Type B pancreatic cell (in vitro differentiated cells): ENCODE measurements at regions not wholly inside any gene's neighbourhood (a gene's known extent, or its start where the extent isn't known, plus 50 kb on each side); places are given as distances from the start of the nearest gene placed in this dataset.

Experiments used
- DNase-seq: peaks from one replicate; pipeline ENCODE4 v3.0.0; 2021; ENCODE audit warnings: mixed read lengths; ENCODE audit not compliant: unreplicated experiment; ENCODE audit errors: extremely low spot score
- H3K27ac Mint-ChIP-seq: 2 replicates; pipeline ENCODE4 v1.8.0; 2021; ENCODE audit warnings: mild to moderate bottlenecking, mixed read lengths
- H3K27me3 Mint-ChIP-seq: 2 replicates; pipeline ENCODE4 v1.8.0; 2021; ENCODE audit warnings: mixed read lengths
- H3K36me3 Mint-ChIP-seq: 2 replicates; pipeline ENCODE4 v1.8.0; 2021; ENCODE audit warnings: mixed read lengths
- H3K4me1 Mint-ChIP-seq: one replicate; pipeline ENCODE4 v1.8.0; 2021; ENCODE audit warnings: mixed read lengths; ENCODE audit not compliant: unreplicated experiment
- H3K4me3 Mint-ChIP-seq: 2 replicates; pipeline ENCODE4 v1.8.0; 2021; ENCODE audit warnings: mild to moderate bottlenecking, mixed read lengths
- H3K9me3 Mint-ChIP-seq: 2 replicates; pipeline ENCODE4 v1.8.0; 2021; ENCODE audit warnings: mixed read lengths
- TF ChIP-seq, protein P1 (sequence below): fragments of 200-600 bp; sonication (generic); conservative IDR thresholded peaks from 2 replicates; pipeline ENCODE4 v1.5.0; 2021; ENCODE audit warnings: antibody characterized with exemption, mild to moderate bottlenecking

DNA sequence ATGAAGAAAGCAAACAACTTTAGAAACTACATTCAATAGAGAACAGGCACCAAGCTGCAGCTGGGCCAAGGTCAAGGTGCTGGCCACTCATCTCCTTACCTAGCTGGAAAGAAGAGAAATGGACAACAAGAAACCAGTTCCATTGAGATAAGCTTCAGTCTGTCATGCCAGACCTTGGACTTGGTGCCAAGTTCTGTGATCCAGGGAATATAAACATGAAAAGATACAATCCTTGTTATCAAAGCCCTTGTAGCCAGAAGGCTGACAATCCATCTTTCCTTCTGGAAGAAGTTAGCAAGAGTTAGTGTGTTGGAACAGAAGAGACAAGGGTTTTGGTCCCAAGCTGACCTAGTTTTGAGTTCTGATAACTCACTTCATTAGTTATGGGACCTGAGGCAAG, 227.5 kb downstream of the ACTL7B start:
- Mint-ChIP-seq H3K36me3 (no peaks in the 10 kb centered on the region), H3K4me1 (no peaks in the 10 kb centered on the region), H3K9me3 (no peaks in the 10 kb centered on the region), H3K4me3 (no peak overlapping the region), H3K27me3 (peaks cover 10% of the 10 kb centered on the region), H3K27ac (no peak overlapping the region)
- DNase-seq = no peak
- TF ChIP-seq, protein P1, sequence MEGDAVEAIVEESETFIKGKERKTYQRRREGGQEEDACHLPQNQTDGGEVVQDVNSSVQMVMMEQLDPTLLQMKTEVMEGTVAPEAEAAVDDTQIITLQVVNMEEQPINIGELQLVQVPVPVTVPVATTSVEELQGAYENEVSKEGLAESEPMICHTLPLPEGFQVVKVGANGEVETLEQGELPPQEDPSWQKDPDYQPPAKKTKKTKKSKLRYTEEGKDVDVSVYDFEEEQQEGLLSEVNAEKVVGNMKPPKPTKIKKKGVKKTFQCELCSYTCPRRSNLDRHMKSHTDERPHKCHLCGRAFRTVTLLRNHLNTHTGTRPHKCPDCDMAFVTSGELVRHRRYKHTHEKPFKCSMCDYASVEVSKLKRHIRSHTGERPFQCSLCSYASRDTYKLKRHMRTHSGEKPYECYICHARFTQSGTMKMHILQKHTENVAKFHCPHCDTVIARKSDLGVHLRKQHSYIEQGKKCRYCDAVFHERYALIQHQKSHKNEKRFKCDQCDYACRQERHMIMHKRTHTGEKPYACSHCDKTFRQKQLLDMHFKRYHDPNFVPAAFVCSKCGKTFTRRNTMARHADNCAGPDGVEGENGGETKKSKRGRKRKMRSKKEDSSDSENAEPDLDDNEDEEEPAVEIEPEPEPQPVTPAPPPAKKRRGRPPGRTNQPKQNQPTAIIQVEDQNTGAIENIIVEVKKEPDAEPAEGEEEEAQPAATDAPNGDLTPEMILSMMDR = no peak

DNA sequence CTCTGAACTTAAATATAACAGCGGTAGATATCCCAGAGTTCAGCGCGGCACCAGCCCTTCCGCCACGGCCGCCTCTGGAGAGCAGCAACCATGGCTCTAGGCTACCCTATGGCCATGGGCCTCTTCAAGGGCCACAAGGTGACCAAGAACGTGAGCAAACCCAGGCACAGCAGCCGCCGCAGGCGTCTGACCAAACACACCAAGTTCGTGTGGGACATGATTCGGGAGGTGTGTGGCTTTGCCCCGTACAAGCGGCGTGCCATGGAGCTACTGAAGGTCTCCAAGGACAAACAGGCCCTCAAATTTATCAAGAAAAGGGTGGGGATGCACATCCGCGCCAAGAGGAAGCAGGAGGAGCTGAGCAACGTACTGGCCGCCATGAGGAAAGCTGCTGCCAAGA, 229.0 kb downstream of the ACTL7B start:
- TF ChIP-seq, protein P1 = no peak
- Mint-ChIP-seq H3K9me3 (no peaks in the 10 kb centered on the region), H3K36me3 (no peaks in the 10 kb centered on the region), H3K27me3 (peaks cover 16% of the 10 kb centered on the region), H3K4me3 (no peak overlapping the region), H3K4me1 (no peaks in the 10 kb centered on the region), H3K27ac (no peak overlapping the region)
- no peak for DNase-seq

DNA sequence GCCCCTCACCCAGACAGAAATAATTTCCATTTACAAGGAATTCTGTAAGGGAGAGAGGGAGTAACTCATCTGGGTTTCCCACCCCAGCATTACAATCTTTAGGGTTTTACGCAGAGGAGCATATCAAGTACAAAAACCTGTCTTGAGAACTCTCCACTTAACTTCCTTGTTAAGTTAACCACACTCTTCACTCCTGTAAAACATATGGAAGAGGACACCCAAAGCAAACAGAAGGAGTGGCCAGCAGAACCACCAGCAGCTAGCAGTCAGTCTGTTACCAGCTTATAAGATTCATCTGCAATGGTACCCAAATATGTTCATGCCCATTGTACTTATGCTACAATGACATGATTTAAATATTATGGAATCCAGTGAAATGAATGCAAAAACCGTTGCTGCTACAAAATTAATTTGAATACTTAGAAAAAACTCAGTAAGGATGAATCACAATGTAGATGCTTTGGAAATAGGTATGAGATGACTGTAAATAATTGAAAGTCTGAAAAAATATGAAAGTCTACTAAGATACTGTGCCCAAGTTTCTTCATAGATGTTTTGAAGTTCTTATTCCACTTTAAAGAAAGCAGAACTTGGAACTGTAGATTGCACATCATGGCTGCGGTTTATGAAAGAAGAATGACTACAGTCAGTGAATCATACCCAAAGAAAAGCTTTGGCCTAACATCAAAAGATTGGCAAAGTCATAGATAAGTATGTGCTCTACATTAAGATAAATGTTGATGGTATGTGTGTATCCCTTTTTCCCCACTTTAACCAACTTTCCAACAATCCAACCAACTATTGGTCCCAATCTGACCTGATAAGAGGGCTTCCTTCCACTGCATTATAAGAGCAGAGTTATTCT, 233.6 kb downstream of the ACTL7B start:
- Mint-ChIP-seq H3K36me3 (no peaks in the 10 kb centered on the region), H3K4me3 (no peak overlapping the region)
- TF ChIP-seq, protein P1 = no peak

DNA sequence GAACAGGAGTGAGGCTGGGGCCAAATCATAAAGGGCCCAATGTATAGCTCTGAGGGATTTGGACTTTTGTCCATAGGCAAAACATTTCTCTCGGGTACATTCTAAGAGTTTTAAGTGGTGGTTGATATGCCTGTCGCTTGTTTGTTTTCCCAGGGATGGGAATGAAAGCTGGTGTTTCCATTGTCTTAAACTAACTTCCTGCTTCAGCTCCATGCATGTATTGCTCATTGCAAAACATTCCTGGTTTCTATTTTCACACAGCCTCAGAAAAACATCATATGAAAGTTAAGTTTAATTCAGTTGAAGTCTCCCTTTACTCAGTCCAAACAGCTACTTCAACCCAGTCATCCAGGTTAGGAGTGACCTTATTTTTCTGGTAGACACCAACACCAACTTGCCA, 235.0 kb downstream of the ACTL7B start:
- Mint-ChIP-seq H3K27ac (no peak overlapping the region), H3K27me3 (peaks cover 26% of the 10 kb centered on the region), H3K9me3 (peaks cover 7% of the 10 kb centered on the region), H3K4me1 (no peaks in the 10 kb centered on the region), H3K36me3 (no peaks in the 10 kb centered on the region), H3K4me3 (no peak overlapping the region)
- DNase-seq = no peak
- TF ChIP-seq, protein P1 = no peak

More for the DNA sequence above, 233.6 kb downstream of the ACTL7B start:
- DNase-seq = no peak
- Mint-ChIP-seq H3K27ac (no peak overlapping the region), H3K27me3 (peaks cover 22% of the 10 kb centered on the region), H3K9me3 (peaks cover 4% of the 10 kb centered on the region), H3K4me1 (no peaks in the 10 kb centered on the region)

GRCh38 chr9:108618906-108619550, 236.8 kb downstream of the ACTL7B start:
- H3K4me1 Mint-ChIP-seq = no peaks in the 10 kb centered on the region
- TF ChIP-seq, protein P1 = no peak
- peaks cover 32% of the 10 kb centered on the region for H3K27me3 Mint-ChIP-seq
- no peak for DNase-seq
- H3K4me3 Mint-ChIP-seq = no peak overlapping the region
- H3K36me3 Mint-ChIP-seq = no peaks in the 10 kb centered on the region
- H3K27ac Mint-ChIP-seq = no peak overlapping the region
- H3K9me3 Mint-ChIP-seq = peaks cover 8% of the 10 kb centered on the region
